HG03039 (cell line): ENCODE measurements at regions not wholly inside any gene's neighbourhood (a gene's known extent, or its start where the extent isn't known, plus 50 kb on each side); places are given as distances from the start of the nearest gene placed in this dataset.
"Not testable (repeated sequence)": the region's sequence is repeated elsewhere in the genome, so short reads cannot be mapped to it uniquely, and the experiment has no call there.

Experiments
- ATAC-seq: cut with Tn5 transposase; IDR thresholded peaks from one replicate; pipeline ENCODE4 v1.9.1; 2021; ENCODE audit warnings: mild to moderate bottlenecking, moderate library complexity; ENCODE audit not compliant: unreplicated experiment

DNA sequence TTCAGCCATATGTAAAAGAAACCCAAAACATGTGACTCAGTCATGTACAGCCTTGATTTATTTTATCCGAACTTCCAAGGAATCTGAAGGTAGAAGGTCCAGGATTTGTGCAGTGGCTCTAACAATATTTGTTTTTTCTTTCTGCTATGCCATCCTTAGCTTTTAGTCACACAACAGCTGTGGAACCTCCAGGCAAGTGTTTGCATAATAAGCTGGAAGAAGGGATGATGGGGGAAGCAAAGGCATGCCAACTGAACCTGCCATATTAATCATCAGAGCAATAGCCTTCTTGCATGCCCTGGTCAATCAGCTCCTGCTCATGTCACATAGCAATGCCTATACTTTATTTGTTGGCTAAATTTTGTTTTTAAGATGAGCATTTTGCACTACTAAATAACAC is 444.7 kb upstream of the ARPP21 start:
- no peak for ATAC-seq

DNA sequence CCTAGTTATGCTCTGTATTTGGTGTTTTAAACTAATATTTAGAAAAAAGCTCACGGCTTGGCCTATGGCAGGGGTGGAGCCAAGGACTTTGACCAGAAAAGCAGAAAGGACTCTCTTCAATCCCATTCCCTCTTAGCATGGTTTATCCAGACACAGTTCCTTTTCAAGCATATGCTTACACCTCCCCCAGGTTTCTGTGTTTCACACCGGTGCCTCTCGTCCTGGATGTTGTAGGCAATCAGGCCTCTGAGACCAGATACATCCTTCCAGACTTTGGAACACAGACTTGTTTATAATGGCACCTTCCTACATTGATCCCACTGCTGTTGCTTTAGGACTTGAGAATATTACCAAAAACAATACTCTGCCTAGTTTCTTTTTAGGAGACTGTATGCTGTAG is 440.5 kb upstream of the ARPP21 start:
- no peak for ATAC-seq

DNA sequence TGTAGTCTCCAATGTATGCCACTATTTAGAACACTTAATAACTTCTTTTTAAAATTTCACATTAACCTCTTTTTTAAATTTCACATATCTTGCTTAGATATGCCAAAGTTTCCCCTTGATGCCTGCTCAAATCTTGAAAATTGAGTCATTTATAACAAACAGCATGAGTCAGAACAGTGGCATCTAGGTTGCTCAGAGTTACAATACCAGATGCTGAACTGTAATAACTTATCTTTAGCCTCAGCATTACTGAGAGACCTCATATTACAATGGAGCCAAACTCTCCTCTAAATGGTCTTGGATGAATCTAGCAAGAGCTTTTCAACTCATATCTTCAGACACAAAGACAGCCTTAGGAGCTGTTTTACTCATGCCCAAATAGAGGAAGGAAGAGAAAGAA is 439.3 kb upstream of the ARPP21 start:
- no peak for ATAC-seq

DNA sequence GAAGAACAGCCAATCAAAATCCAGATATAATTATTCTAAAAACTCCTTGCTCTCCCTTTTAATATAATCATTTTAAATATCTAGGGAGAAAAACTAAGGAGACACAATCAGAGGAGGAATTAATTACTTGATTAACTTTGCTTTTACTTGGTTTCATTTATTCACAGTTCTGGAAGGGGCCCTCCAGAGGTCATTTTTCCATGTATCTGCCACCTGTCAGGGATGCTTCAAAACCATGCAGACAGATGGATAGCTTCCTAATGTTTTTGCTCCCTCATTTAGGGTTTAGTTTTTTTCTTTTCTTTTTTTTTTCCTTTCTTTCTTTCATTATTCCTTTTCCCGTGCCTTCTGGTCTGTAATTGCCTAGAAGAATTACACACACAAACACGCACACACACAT is 438.1 kb upstream of the ARPP21 start:
- ATAC-seq, result no peak

DNA sequence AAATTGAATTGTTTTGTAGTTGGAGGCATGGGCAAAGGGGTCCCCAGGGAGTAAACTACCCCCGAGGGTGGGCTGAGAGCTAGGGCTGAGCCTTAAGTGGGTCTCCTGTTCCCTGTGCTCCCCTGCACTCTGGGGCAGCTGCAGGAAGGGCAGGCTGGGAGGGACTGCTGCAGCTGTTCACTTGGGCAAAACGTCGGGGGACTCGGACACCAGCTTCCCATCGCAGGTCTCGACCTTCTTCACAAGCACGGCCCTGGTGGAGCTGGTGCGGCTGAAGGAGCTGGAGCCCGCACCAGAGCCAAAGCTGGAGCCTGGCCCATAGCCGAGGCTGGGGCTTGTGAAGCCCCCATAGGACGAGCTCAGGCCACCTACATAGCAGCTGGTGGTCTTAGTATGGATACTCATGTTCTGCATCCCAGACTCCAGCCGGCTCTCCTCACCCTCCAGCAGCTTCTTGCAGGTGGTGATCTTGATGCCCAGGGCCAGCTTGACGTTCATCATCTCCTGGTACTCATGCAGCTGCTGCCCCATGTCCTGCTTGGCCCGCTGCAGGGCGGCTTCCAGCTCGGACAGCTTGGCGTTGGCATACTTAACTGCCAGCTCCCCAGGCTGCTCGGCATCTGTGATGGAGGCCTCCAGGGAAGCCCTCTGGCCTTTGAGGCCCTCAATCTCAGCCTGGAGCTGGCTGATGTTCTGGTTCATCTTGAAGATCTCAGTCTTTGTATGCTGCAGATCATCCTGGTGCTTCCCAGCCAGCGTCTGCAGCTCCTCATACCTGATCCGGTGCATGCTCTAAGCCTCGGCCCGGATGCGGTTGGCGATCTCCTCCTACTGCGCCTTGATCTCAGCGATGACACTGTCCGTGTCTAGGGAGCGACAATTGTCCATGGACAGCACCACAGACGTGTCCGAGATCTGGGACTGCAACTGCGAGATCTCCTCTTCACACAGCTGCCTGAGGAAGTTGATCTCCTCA is 423.5 kb upstream of the ARPP21 start:
- no peak for ATAC-seq

DNA sequence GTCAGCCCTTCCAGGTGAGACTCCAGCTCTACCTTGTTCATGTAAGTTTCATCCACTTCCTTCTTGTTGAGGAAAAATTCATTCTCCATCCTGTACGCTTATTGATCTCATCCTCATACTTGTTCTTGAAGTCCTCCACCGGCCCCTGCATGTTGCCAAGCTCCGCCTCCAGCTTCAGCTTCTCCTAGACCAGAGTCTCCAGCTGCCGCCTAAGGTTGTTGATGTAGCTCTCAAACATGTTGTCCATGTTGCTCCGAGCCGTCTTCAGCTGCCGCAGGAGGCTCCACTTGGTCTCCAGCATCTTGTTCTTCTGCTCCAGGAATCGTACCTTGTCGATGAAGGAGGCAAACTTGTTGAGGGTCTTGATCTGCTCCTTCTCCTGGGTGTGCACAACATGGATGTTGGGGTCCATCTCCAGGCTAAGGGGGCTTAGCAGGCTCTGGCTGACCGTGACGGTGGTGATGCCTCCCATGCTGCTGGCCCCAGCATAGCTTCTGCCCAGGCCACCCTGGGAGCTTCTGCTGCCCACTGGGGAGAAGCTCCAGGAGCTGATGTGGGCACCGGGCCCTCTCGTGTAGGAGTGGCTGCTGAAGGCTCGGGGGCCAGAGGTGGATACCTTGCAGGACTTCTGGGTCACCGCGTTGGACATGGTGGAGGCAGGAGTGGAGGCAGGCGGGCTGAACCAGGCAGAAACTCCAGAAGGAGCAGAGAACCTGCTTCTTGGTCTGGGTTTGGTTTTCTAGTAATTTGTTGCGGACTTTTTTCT is 422.6 kb upstream of the ARPP21 start:
- ATAC-seq, result no peak

DNA sequence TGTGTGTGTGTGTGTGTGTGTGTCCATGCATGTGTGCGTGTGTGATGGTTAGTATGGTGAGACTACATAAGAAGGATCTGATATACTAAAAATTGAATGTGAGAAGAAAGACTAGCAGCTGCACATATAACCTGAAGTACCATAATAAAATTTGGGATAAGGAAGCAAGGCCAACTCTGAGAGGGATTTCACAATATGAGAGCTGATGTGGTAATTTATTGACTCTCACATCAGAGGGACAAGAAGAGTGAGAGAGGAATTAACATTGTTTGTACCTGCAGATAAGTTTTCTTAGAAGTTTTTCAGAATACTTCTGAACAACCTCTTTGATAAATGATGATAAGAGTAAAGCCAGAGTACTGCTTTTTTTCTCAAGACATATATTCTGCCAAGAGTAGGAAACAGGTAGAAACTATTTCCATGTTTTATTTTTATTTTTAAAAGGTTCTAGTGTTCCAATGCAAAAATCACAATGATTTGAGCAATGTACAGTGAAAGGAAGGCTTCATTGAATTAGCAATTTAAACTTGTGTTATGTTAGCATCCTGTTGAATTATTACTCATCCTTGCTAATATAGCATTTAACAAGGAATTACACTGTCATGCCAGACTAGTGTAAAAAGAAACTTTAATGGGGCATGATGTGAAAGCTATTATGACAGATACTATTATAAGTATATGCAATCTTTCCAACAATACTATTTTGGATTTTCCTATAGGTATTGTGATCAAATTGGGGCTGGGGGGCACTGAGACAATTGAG is 415.5 kb upstream of the ARPP21 start:
- ATAC-seq, result no peak

DNA sequence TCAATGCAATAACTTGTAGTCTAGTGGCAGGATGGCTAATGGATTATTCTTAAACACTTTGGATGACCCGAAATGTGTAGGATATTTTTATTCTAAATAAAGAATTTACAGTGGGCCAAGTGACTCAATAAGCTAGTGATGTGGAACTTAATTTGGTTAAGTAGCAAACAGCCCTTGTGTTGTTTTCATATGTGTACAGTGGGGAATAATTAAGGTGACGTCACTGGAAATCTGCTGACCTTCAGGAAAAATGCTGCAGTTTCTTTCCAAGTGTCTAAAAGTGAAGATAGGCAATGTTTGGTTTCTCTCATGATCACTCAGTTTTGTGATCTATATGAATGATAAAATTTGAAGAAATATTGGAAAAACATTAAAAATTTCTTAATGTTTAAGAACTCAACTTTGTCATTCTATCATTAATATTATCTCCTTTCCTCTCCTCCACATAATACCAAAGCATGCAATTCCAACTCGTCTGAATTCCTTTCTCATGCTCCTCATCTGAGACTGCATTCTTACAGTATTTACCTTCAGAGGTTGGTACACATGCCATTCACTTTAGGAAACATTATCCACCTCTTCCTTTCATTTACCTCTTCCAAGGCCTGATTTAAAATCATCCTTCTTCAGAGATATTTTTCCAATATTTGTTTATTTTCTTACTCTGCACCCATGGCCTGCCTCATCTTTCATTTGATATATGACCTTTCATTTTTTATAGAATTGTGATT is 414.6 kb upstream of the ARPP21 start:
- ATAC-seq, result no peak

DNA sequence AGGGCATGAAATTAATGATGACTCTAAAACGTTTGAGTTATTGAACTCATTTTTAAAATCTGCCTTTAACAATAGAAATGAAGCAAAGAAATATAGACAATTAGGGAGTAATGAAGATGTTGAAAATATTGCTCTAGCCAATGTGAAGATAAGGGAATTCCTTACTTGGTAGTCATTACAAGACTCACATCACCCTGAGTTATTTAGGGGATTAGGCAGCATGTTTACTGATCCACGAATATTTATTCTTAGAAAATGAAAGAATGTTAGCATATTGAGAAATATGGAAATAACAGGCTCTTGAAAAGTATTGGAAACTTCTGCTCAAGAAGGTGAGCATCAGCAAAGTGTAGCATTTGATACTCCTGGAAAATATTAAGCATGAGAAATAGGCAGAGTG is 398.1 kb upstream of the ARPP21 start:
- no peak for ATAC-seq

DNA sequence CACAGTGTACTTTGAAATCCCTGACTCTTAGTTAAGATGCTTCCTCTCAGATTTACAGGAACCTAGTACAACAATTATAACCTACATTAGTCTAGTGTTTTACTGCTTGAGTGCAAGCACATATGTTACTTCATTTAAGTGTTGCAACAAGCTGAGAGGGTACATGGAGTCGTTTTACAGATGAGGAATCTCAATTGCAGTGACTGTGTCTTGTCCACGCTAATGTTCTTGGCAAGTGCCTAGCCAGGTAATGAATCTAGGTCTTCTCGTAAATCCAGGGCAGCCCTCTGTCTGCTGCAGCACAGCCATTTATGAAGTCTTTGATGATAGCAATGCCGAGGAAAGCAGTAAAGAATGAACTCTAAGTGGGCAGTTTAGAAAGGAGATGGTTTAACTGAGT is 384.4 kb upstream of the ARPP21 start:
- no peak for ATAC-seq

DNA sequence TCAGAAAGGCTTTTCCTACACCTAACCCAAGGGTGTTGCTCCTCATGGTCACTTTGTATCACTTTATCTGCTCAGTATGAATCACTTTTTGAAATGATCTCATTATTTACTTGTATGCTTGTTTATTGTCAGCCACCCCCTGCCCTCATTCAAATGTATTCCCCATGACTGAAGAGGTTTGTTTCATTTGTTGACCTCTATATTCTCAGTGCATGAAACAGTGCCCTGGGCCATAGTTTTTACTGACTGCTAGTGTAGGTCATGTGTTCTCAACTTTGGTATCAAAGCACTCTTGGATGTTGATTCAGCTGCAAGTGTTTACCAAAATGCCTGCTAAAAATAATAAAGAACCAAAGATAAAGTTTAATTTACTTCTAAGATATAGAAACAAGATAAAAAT is 381.7 kb upstream of the ARPP21 start:
- ATAC-seq, result no peak

DNA sequence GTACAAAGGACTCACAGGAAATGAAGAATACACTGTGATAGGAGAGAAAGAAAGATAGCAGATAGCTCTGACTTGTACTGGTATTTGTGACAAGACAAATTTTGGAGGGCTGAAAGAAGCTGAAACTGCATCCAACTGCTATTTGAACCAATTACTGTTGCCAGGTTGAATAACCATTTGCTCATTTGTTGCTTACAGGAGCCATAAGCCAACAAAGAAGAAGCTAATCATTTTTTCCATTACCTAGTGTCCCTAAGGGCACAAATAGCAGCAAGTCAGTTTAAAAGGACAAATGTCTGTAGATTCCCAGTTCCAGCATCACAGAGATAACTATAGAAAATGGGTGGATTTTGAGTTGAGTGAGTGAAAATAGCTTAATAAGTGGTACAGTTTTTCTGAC is 376.9 kb upstream of the ARPP21 start:
- ATAC-seq, result no peak

DNA sequence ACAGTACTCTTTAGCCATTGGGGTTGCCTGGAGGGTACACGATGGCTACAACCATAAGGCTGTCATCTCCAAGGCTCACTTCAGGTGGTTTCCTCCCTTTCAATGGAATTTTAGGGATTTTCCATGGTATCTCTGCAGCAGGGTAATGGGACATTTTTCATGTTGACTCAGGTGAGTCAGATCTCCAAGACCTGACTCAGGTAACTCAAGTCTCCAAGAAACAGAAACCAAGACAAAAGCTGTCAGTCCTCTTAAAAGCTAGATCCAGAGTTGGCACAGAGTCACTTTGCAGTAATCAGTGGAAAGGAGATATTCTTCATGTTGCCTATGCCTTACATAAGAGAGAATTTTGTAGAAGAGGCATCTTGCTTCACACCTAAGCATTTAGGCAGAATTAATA is 375.8 kb upstream of the ARPP21 start:
- no peak for ATAC-seq

DNA sequence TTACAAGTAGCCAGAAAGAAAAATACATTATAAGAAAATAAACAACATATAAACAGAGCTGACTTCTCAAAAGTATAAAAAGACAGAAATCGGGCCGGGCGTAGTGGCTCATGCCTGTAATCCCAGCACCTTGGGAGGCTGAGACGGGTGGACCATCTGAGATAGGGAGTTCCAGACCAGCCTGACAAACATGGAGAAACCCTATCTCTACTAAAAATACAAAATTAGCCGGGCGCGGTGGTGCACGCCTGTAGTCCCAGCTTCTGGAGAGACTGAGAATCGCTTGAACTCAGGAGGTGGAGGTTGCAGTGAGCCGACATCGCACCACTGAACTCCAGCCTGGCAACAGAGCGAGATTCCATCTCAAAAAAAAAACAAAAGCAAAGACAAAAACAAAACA is 373.3 kb upstream of the ARPP21 start:
- not testable (repeated sequence) for ATAC-seq

DNA sequence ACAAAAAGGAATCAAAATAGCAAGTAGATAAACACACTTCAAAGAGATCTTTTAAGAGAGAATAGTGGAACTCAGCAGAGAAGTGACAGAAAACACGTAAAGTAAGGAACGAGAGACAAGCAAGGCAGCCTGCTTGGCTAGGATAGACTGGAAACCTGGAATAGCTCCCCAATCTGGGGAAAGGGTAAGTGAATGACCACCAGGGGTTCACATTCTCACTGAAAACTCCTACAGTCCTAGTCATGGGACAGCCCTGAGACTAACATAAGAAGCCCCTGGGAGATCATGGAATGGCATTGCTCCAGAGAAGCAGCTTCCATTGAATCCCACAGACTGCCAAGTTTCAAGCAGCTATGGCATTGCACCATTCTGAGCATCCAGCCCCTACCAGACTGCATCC is 363.6 kb upstream of the ARPP21 start:
- ATAC-seq, result no peak

DNA sequence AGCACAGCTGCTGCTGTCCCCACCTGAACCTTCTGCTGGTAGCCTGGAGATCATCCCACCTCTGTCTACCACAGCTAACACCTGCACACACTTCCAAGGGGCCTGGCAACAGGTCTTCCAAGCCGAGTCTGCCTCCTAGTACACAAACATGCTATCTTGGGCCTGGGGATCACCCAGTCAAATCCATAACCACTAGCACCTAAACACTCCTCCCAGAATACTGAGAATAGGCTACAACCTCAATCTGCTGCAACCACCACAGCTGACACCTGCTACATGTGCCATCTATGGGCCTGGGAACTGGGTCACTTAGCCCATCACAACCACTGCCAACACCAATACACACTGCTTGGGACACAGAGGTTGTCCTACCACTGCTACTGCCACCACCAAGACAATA is 362.8 kb upstream of the ARPP21 start:
- ATAC-seq, result no peak

DNA sequence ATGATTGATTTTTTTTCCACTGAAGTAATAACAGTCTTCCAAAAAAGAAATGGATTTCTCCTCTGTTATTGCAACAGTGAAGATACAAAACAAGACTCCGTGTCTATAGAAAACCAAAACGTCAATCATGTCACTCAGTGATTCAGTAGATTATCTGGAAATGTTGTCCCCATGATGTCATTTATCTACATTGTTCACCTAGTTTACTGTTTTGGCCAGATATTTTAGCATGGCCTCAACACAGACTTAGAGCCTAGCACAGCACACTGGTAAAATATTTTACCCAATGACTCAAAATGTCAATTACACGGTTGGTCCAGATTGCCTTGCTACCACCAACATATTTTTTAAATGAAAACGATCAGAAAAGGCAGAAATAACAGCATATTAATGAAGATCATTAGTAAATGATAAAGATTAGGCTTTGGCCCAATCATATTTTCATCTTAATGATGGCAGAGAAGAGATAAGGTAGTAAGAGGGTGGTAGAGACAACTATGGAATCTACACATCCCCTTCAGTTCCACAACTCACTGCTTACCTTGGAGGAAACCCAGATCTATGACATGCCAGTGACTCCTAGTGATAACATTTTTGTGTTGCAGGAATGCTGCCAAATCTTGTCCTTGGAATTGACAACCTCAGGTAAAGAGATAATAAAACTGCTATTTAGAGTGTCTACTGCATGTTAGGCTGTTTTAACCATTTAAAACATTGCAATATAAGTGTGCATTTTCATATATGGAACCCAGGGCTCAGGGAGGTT is 347.7 kb upstream of the ARPP21 start:
- no peak for ATAC-seq

DNA sequence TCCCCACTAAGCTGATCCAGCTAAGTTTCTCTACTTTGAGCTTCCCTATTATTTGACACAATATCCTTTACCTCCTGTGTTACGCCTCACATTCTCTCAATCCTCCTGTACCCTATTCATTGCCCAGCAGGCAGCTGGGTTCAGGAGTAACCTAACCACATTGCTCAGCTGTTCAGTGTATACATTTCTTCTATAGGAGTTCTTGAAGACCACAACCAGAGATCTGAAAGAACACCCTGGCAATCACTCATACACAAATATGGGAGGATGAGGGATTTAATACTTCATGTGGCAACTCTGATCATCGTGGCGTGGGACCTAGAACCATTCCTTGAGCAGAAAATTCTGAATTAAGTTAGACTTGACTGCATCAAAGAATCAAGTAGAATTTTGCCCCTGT is 346.8 kb upstream of the ARPP21 start:
- no peak for ATAC-seq

DNA sequence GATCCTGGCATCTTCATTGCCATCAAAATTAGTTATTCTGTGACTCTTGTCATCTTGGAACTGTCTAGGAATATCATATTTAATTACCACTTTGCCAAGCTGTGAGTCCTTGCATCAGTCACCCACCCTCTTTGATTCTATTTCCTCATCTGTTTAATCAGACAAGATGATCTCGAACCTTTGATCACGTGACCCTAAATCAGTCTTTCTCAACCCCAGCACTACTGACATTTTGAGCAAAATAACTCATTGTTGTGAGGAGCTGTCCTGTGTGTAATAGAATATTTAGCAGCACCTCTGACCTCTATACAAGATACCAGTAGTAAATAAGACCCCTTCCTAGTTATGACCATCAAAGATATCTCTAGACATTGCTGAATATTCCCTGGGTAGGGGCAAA is 343.4 kb upstream of the ARPP21 start:
- ATAC-seq, result no peak

DNA sequence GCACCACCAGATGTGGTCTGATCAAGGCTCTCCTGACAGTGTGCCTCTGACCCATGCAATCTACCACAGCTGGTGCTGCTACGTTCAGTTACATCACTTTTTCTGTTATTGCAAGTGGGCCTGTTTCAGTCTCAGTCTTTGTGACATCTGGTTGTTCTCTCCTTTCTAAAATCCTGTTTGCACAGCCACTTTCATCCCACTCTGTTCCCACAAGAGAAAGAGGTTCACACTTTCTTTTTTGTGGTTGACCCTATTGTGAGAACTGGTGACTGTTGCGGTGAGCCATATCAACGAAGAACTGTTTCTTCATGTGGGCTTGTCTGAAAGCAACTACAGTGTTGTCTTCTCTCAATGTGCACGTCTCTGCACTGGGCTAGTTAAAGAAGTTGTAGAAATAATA is 342.8 kb upstream of the ARPP21 start:
- no peak for ATAC-seq
